BLaER1 (cell line): ENCODE measurements at regions not wholly inside any gene's neighbourhood (a gene's known extent, or its start where the extent isn't known, plus 50 kb on each side); places are given as distances from the start of the nearest gene placed in this dataset.
"Not testable (repeated sequence)": the region's sequence is repeated elsewhere in the genome, so short reads cannot be mapped to it uniquely, and the experiment has no call there.

Experiments
- H3K27ac ChIP-seq: shearing (Covaris generic); formaldehyde crosslinking; 2 replicates; pipeline ENCODE4 v1.8.1; 2022
- H3K27me3 ChIP-seq: shearing (Covaris generic); formaldehyde crosslinking; 2 replicates; pipeline ENCODE4 v1.8.1; 2022
- H3K36me3 ChIP-seq: shearing (Covaris generic); formaldehyde crosslinking; 2 replicates; pipeline ENCODE4 v1.8.1; 2022
- H3K4me1 ChIP-seq: shearing (Covaris generic); formaldehyde crosslinking; 2 replicates; pipeline ENCODE4 v1.8.1; 2022
- H3K4me2 ChIP-seq: shearing (Covaris generic); formaldehyde crosslinking; 2 replicates; pipeline ENCODE4 v1.8.1; 2022
- H3K4me3 ChIP-seq: shearing (Covaris generic); formaldehyde crosslinking; 2 replicates; pipeline ENCODE4 v1.8.1; 2022
- H3K9ac ChIP-seq: shearing (Covaris generic); formaldehyde crosslinking; 2 replicates; pipeline ENCODE4 v1.8.1; 2022
- H3K9me3 ChIP-seq: shearing (Covaris generic); formaldehyde crosslinking; 2 replicates; pipeline ENCODE4 v1.8.1; 2022
- H4K20me1 ChIP-seq: shearing (Covaris generic); formaldehyde crosslinking; 2 replicates; pipeline ENCODE4 v1.8.1; 2022
- Cebpa-rat ChIP-seq: shearing (Covaris generic); IDR thresholded peaks from 2 replicates; pipeline ENCODE4 v1.8.1; 2022

GRCh38 chr6:67935976-67936477 is 699.1 kb upstream of the ADGRB3 start:
- H3K27me3 ChIP-seq: no peaks in the 10 kb centered on the region
- H3K9me3 ChIP-seq: no peaks in the 10 kb centered on the region
- no peaks in the 10 kb centered on the region for H3K4me1 ChIP-seq
- no peaks in the 10 kb centered on the region for H4K20me1 ChIP-seq
- no peak for TF ChIP-seq Cebpa-rat
- no peak overlapping the region for H3K9ac ChIP-seq
- no peak overlapping the region for H3K27ac ChIP-seq
- H3K36me3 ChIP-seq: no peaks in the 10 kb centered on the region
- no peak overlapping the region for H3K4me2 ChIP-seq
- H3K4me3 ChIP-seq: no peak overlapping the region

- H3K4me2 ChIP-seq: no peak overlapping the region
- no peak overlapping the region for H3K27ac ChIP-seq
- no peaks in the 10 kb centered on the region for H3K36me3 ChIP-seq
- no peaks in the 10 kb centered on the region for H3K27me3 ChIP-seq
- H4K20me1 ChIP-seq: no peaks in the 10 kb centered on the region
- TF ChIP-seq Cebpa-rat: no peak
- H3K9ac ChIP-seq: no peak overlapping the region
- no peak overlapping the region for H3K4me3 ChIP-seq
- no peaks in the 10 kb centered on the region for H3K9me3 ChIP-seq
- H3K4me1 ChIP-seq: no peaks in the 10 kb centered on the region
Measured at GRCh38 chr6:67933278-67933677, 701.8 kb upstream of the ADGRB3 start.

DNA sequence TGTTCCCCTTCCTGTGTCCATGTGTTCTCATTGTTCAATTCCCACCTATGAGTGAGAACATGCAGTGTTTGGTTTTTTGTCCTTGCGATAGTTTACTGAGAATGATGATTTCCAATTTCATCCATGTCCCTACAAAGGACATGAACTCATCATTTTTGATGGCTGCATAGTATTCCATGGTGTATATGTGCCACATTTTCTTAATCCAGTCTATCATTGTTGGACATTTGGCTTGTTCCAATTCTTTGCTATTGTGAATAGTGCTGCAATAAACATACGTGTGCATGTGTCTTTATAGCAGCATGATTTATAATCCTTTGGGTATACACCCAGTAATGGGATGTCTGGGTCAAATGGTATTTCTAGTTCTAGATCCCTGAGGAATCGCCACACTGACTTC is 712.5 kb upstream of the ADGRB3 start:
- not testable (repeated sequence) for H3K4me1 ChIP-seq, H3K9me3 ChIP-seq

DNA sequence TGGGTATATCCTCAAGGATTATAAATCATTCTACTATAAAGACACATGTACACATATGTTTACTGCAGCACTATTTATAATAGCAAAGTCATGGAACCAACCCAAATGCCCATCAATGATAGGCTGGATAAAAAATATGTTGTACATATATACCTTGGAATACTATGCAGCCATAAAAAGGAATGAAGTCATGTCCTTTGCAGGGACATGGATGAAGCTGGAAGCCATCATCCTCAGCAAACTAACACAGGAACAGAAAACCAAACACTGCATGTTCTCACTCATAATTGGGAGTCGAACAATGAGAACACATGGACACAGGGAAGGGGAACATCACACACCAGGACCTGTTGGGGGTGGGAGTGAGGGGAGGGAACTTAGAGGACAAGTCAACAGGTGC is 715.0 kb upstream of the ADGRB3 start:
- H3K9me3 ChIP-seq, H3K4me1 ChIP-seq, H3K4me3 ChIP-seq, H4K20me1 ChIP-seq, H3K9ac ChIP-seq, H3K27me3 ChIP-seq, H3K27ac ChIP-seq, H3K4me2 ChIP-seq, H3K36me3 ChIP-seq: not testable (repeated sequence)

More for the DNA sequence above, 712.5 kb upstream of the ADGRB3 start:
- not testable (repeated sequence) for H3K9ac ChIP-seq, H3K4me2 ChIP-seq, H4K20me1 ChIP-seq, H3K27ac ChIP-seq, H3K4me3 ChIP-seq, H3K36me3 ChIP-seq, H3K27me3 ChIP-seq

DNA sequence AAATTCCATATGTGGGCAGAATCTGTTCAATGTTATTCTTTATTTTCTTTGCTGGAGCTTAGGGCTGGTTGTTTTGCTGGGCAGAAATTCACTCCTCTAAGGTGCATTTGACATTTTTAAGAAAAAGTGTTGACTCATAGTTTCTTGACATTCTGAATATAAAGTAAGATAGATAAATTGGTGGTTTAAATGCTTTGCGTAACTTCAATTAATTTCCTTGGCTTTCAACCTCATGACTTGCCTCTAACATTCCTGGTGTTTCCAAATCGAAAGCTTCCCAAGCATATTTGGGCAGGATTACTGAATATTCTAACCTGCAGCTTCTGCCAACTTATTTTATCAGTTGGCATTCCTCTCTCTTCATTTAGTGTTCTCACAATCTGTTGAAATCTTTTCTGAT is 718.7 kb upstream of the ADGRB3 start:
- no peaks in the 10 kb centered on the region for H3K36me3 ChIP-seq
- H3K27ac ChIP-seq: no peak overlapping the region
- H3K27me3 ChIP-seq: no peaks in the 10 kb centered on the region
- no peak overlapping the region for H3K4me2 ChIP-seq
- no peak overlapping the region for H3K4me3 ChIP-seq
- H3K4me1 ChIP-seq: no peaks in the 10 kb centered on the region
- H4K20me1 ChIP-seq: no peaks in the 10 kb centered on the region
- H3K9ac ChIP-seq: no peak overlapping the region
- peaks cover 4% of the 10 kb centered on the region for H3K9me3 ChIP-seq
- no peak for TF ChIP-seq Cebpa-rat

DNA sequence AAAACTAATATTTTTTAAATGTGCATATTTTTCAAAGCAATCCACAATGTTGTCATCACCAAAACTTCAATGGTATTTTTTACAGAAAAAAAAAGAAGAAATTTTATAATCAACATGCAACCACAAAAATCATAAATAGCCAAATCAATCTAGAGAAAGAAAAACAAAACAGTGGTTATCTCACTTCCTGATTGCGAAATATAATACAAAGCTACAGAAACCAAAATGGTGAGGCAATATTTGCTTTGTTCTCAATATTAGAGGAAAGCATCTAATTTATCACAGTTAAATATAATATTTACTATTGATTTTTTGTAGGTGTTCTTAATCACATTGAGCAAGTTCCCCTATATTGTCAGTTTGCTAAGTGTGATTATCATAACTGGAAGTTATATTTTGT is 720.7 kb upstream of the ADGRB3 start:
- H3K4me3 ChIP-seq: no peak overlapping the region
- no peaks in the 10 kb centered on the region for H3K36me3 ChIP-seq
- no peak overlapping the region for H3K4me2 ChIP-seq
- no peak overlapping the region for H3K27ac ChIP-seq
- H3K4me1 ChIP-seq: no peaks in the 10 kb centered on the region
- H3K27me3 ChIP-seq: no peaks in the 10 kb centered on the region
- peak; percentile 52; the same call in 1 of the 2 replicates for TF ChIP-seq Cebpa-rat
- no peaks in the 10 kb centered on the region for H4K20me1 ChIP-seq
- peaks cover 4% of the 10 kb centered on the region for H3K9me3 ChIP-seq
- H3K9ac ChIP-seq: no peak overlapping the region

DNA sequence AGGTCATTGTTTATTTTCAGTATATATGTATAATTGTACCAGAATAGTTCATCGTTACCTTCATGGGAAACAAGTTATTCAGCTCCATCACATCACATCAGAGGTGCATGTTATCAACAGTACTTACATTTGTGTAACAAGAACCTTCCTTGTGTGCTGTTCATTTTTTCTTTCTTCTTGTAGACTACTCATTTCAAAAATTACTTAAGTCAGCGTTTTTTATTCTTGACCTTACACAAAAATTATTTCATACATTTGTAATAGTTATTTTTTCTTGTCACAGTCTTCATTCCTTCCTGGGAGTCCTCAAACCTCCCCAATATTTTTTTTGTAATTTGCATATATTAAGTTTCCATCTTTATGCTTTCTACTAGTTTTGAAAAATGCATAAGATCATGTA is 725.7 kb upstream of the ADGRB3 start:
- no peak overlapping the region for H3K9ac ChIP-seq
- H3K4me1 ChIP-seq: no peaks in the 10 kb centered on the region
- no peaks in the 10 kb centered on the region for H3K36me3 ChIP-seq
- TF ChIP-seq Cebpa-rat: no peak
- no peak overlapping the region for H3K4me2 ChIP-seq
- H3K4me3 ChIP-seq: no peak overlapping the region
- no peaks in the 10 kb centered on the region for H3K27me3 ChIP-seq
- no peaks in the 10 kb centered on the region for H4K20me1 ChIP-seq
- H3K27ac ChIP-seq: no peak overlapping the region
- 0 out of 2 replicates have a peak, but pooled peaks cover 6% of the 10 kb centered on the region for H3K9me3 ChIP-seq

GRCh38 chr6:67908379-67908778 is 726.7 kb upstream of the ADGRB3 start:
- no peak overlapping the region for H3K4me3 ChIP-seq
- H3K4me1 ChIP-seq: no peaks in the 10 kb centered on the region
- no peak overlapping the region for H3K27ac ChIP-seq
- no peaks in the 10 kb centered on the region for H3K27me3 ChIP-seq
- no peak overlapping the region for H3K9ac ChIP-seq
- H3K4me2 ChIP-seq: no peak overlapping the region
- H3K36me3 ChIP-seq: no peaks in the 10 kb centered on the region
- H4K20me1 ChIP-seq: no peaks in the 10 kb centered on the region
- H3K9me3 ChIP-seq: 0 out of 2 replicates have a peak, but pooled peaks cover 6% of the 10 kb centered on the region
- TF ChIP-seq Cebpa-rat: no peak

GRCh38 chr6:67904735-67905134 is 730.3 kb upstream of the ADGRB3 start:
- H3K9ac ChIP-seq, H3K4me1 ChIP-seq, H3K27ac ChIP-seq, H4K20me1 ChIP-seq, H3K27me3 ChIP-seq, H3K4me3 ChIP-seq, H3K4me2 ChIP-seq, H3K36me3 ChIP-seq: not testable (repeated sequence)
- H3K9me3 ChIP-seq: peaks cover 16% of the 10 kb centered on the region

GRCh38 chr6:67898875-67899274 is 736.2 kb upstream of the ADGRB3 start:
- Histone ChIP-seq H3K4me1 (peaks cover 20% of the 10 kb centered on the region; the same call in 1 of the 2 replicates), H3K9ac (no peak overlapping the region), H3K27me3 (no peaks in the 10 kb centered on the region), H4K20me1 (no peaks in the 10 kb centered on the region), H3K36me3 (no peaks in the 10 kb centered on the region), H3K4me3 (no peak overlapping the region), H3K27ac (no peak overlapping the region), H3K9me3 (peaks cover 14% of the 10 kb centered on the region), H3K4me2 (no peak overlapping the region)
- no peak for TF ChIP-seq Cebpa-rat

DNA sequence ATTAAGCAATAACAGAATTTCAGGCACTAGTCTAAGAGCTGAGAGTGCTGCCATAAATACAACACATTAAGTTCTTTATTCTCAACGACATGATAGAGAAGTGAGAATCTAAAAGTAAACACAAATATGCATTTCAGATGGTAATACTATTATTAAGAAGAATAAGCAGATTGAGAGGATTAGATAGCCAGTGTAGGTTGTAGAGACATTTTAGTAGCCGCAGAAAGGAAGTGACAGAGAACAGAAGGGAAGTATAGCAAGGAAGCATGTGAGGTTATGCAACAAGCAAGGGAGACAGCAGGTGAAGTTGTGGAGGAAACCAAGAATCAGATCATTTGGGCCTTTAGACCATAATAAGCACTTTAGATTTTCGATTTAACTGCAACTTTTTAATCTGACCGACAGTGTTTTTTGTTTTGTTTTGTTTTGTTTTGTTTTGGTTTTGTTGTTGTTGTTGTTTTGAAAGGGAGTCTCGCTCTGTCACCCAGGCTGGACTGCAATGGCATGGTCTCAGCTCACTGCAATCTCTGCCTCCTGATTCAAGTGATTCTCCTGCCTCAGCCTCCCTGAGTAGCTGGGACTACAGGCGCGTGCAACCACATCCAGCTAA is 737.0 kb upstream of the ADGRB3 start:
- H3K4me2 ChIP-seq: peak overlapping the region; percentile 22; the same call in 1 of the 2 replicates
- TF ChIP-seq Cebpa-rat: no peak
- H3K27ac ChIP-seq: no peak overlapping the region
- peaks cover 14% of the 10 kb centered on the region for H3K9me3 ChIP-seq
- H3K27me3 ChIP-seq: no peaks in the 10 kb centered on the region
- H3K9ac ChIP-seq: no peak overlapping the region
- H4K20me1 ChIP-seq: no peaks in the 10 kb centered on the region
- no peaks in the 10 kb centered on the region for H3K36me3 ChIP-seq
- H3K4me1 ChIP-seq: peaks cover 20% of the 10 kb centered on the region; the same call in 1 of the 2 replicates
- H3K4me3 ChIP-seq: no peak overlapping the region
